Smooth muscle cell (in vitro differentiated cells): ENCODE measurements at regions not wholly inside any gene's neighbourhood (a gene's known extent, or its start where the extent isn't known, plus 50 kb on each side); places are given as distances from the start of the nearest gene placed in this dataset.

ENCODE experiments used
- DNase-seq: peaks from one replicate; lab custom pipeline; 2025; ENCODE audit not compliant: unreplicated experiment; lab: John Stamatoyannopoulos, UW
- H2AFZ ChIP-seq: fragments of 200-600 bp; sonication (generic); 2 replicates; pipeline ENCODE4 v1.6.0; 2016; ENCODE audit warnings: antibody characterized with exemption, low read depth, mild to moderate bottlenecking
- H3F3A ChIP-seq: fragments of 200-600 bp; sonication (generic); 2 replicates; pipeline ENCODE4 v1.6.0; 2017; ENCODE audit warnings: antibody characterized with exemption, low read depth
- H3K27ac ChIP-seq: fragments of 200-600 bp; sonication (generic); 2 replicates; pipeline ENCODE4 v1.5.1; 2016; ENCODE audit warnings: low read depth, mild to moderate bottlenecking
- H3K27me3 ChIP-seq: fragments of 200-600 bp; sonication (generic); 2 replicates; pipeline ENCODE4 v1.6.1; 2016; ENCODE audit warnings: low read depth, mild to moderate bottlenecking
- H3K36me3 ChIP-seq: fragments of 200-600 bp; sonication (generic); 2 replicates; pipeline ENCODE4 v1.5.1; 2016; ENCODE audit warnings: low read depth
- H3K4me1 ChIP-seq: fragments of 200-600 bp; sonication (generic); 2 replicates; pipeline ENCODE4 v1.5.1; 2016; ENCODE audit warnings: low read depth
- H3K4me2 ChIP-seq: fragments of 200-600 bp; sonication (generic); 2 replicates; pipeline ENCODE4 v1.6.0; 2016; ENCODE audit warnings: mild to moderate bottlenecking
- H3K4me3 ChIP-seq: fragments of 200-600 bp; sonication (generic); 2 replicates; pipeline ENCODE4 v1.5.1; 2016; ENCODE audit warnings: mild to moderate bottlenecking
- H3K79me2 ChIP-seq: fragments of 200-600 bp; sonication (generic); 2 replicates; pipeline ENCODE4 v1.6.0; 2016; ENCODE audit warnings: low read depth, mild to moderate bottlenecking
- H3K9ac ChIP-seq: fragments of 200-600 bp; sonication (generic); 2 replicates; pipeline ENCODE4 v1.6.0; 2016; ENCODE audit warnings: low read depth
- H3K9me3 ChIP-seq: fragments of 200-600 bp; sonication (generic); replicated peaks from 2 replicates; pipeline ENCODE4 v1.5.1; 2016; ENCODE audit warnings: low read depth
- H4K20me1 ChIP-seq: fragments of 200-600 bp; sonication (generic); 2 replicates; pipeline ENCODE4 v1.6.0; 2016; ENCODE audit warnings: low read depth
- WGBS: methylation state at CpG from one replicate; pipeline ENCODE4 v1.1.7; 2016; ENCODE audit warnings: low lambda C conversion rate; 5-methylcytosine and 5-hydroxymethylcytosine counted together
- TF ChIP-seq, protein P1 (sequence below): fragments of 200-600 bp; sonication (generic); IDR thresholded peaks from 2 replicates; pipeline ENCODE4 v1.5.1; 2017; ENCODE audit warnings: borderline replicate concordance, mild to moderate bottlenecking, antibody characterized with exemption; ENCODE audit not compliant: insufficient read depth, poor library complexity, severe bottlenecking

DNA sequence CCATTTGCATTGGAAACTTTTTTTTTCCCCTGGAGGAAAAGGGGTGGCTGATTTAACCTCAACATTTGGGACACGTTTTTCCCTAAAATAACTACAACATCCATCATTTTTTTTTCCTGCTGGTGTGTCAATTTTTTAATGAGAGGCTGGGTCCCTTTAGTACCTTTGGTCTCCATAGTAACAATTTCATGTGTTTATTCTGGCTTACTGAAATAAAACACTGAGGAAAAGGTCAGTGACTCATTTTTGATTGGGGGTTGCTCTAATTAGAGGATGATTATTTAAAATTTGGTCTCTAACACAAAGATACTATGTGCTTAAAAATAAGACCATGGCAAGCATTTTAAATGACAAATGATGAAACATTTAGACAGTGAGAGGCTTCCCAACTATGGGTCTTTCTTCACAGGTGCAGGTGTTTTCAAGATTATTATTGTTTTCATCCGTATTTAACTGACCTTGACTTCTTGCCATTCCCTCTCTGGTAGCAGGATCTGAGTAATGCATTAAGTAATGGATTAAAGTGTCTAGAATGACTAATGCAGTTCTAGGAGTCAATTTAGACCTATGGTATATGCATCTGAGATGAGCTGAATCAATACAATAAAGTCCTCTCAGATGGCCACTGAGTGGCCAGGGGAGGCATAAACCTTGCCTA, 406.4 kb downstream of the KCNRG start:
- H3K27ac ChIP-seq = peak overlapping the region; percentile 22
- H3K4me3 ChIP-seq = no peak overlapping the region
- H3K4me2 ChIP-seq = no peak overlapping the region
- no peaks in the 10 kb centered on the region for H3K27me3 ChIP-seq
- H3K9me3 ChIP-seq = no peaks in the 10 kb centered on the region
- no peaks in the 10 kb centered on the region for H3K4me1 ChIP-seq
- TF ChIP-seq, protein P1, sequence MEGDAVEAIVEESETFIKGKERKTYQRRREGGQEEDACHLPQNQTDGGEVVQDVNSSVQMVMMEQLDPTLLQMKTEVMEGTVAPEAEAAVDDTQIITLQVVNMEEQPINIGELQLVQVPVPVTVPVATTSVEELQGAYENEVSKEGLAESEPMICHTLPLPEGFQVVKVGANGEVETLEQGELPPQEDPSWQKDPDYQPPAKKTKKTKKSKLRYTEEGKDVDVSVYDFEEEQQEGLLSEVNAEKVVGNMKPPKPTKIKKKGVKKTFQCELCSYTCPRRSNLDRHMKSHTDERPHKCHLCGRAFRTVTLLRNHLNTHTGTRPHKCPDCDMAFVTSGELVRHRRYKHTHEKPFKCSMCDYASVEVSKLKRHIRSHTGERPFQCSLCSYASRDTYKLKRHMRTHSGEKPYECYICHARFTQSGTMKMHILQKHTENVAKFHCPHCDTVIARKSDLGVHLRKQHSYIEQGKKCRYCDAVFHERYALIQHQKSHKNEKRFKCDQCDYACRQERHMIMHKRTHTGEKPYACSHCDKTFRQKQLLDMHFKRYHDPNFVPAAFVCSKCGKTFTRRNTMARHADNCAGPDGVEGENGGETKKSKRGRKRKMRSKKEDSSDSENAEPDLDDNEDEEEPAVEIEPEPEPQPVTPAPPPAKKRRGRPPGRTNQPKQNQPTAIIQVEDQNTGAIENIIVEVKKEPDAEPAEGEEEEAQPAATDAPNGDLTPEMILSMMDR = no peak
- 63% methylated on average over 2 of the region's 2 CpGs for WGBS
- H3K36me3 ChIP-seq = no peaks in the 10 kb centered on the region
- H4K20me1 ChIP-seq = no peaks in the 10 kb centered on the region
- no peaks in the 10 kb centered on the region for H3K79me2 ChIP-seq
- H3F3A ChIP-seq = no peaks in the 10 kb centered on the region
- H3K9ac ChIP-seq = no peak overlapping the region
- H2AFZ ChIP-seq = no peak overlapping the region
- no peak for DNase-seq

DNA sequence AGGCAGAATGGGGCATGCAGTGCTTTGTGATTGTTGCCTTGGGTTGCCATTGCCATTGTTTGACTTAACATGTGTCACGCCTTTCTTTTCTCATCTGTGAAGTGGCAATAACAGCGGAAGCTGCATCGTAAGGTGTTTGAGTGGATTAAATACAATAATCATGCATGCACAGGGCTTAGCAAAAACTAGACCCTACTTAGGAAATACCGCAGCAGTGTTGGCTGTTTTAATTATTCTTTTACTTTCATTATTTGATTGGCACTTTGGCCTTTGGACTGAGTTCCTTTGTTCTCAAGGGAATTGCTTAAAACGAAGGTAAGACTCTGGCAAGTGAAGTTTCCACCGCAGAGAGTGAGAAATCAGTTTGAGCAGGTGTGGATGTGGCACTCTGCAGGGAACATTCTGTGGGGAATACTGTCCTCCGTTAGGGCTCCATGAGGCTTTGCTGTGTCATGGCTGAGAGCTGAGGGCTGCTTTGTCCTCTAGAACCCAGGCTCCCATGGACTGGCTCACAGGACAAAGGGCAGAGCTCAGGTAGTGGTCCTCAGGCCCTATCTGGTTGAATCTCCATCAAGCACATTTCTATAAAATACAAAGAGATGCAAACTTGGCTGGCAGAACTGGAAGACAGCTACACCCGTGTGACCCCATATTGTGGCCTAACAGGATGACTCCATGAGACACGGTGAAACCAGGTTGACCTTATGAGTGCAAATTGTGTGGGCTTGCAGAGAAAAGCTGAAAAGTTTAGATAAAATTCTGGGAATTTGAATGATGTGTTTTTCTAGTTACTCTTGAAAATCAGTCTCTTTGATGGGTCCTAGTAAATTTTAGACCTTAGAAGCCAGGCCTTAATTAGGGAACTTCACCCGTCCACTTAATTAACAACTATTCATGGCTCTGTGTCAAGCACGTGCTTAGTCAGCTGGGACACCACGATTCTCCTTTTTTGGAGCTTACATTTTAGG, 407.2 kb downstream of the KCNRG start:
- H3K9ac ChIP-seq = no peak overlapping the region
- 89% methylated on average over 12 of the region's 12 CpGs for WGBS
- H3K27ac ChIP-seq = no peak overlapping the region
- no peaks in the 10 kb centered on the region for H4K20me1 ChIP-seq
- no peaks in the 10 kb centered on the region for H3F3A ChIP-seq
- DNase-seq = no peak
- H3K27me3 ChIP-seq = no peaks in the 10 kb centered on the region
- TF ChIP-seq, protein P1 = no peak
- H3K4me2 ChIP-seq = no peak overlapping the region
- H2AFZ ChIP-seq = no peak overlapping the region
- no peak overlapping the region for H3K4me3 ChIP-seq
- no peaks in the 10 kb centered on the region for H3K36me3 ChIP-seq
- H3K9me3 ChIP-seq = no peaks in the 10 kb centered on the region
- H3K79me2 ChIP-seq = no peaks in the 10 kb centered on the region
- H3K4me1 ChIP-seq = no peaks in the 10 kb centered on the region

DNA sequence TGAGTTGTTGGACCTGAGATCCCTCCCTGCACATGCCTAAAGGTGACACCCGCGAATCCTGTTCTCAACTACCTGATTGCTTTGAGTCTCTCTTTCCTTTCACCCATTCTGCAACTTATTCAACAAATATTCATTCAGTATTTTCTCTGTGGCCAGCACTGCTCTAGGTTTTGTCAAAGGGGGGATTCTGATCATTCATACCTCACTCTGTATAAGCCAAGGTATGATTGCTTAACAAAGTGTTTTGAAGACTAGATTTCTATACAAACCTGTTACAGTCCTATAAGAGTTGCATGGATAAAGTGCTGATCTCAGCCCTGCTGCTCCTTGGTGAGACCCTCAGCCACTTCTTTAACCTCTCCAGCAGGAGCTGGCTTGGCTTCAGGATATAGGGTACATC, 409.7 kb downstream of the KCNRG start:
- Histone ChIP-seq H3F3A (no peaks in the 10 kb centered on the region), H3K79me2 (no peaks in the 10 kb centered on the region), H3K27ac (no peak overlapping the region), H3K27me3 (no peaks in the 10 kb centered on the region), H3K4me1 (no peaks in the 10 kb centered on the region), H3K9me3 (no peaks in the 10 kb centered on the region), H3K9ac (no peak overlapping the region), H3K4me2 (no peak overlapping the region), H2AFZ (no peak overlapping the region), H3K4me3 (no peak overlapping the region), H4K20me1 (no peaks in the 10 kb centered on the region), H3K36me3 (no peaks in the 10 kb centered on the region)
- WGBS = 95% methylated on average over 2 of the region's 2 CpGs
- DNase-seq = no peak
- TF ChIP-seq, protein P1 = no peak
